ENCODE measurements at regions not wholly inside any gene's neighbourhood (a gene's known extent, or its start where the extent isn't known, plus 50 kb on each side); places are given as distances from the start of the nearest gene placed in this dataset.

- H3K27me3 ChIP-seq (ENCODE audit: low read depth, low read length): no peaks in the 10 kb centered on the region
- H3K27ac ChIP-seq (ENCODE audit: low read length): no peak overlapping the region
- no peaks in the 10 kb centered on the region for H3K4me1 ChIP-seq (ENCODE audit: control insufficient read depth in 1 of 2, insufficient read depth in 2 of 2, low read length in 2 of 2)
- no peak overlapping the region for H3K4me3 ChIP-seq (ENCODE audit: low read depth in 1 of 2, low read length in 2 of 2)
- peaks cover 0 to 3% of the 10 kb centered on the region in 2 donors for H3K9me3 ChIP-seq (ENCODE audit: control insufficient read depth in 1 of 2, low read length in 2 of 2)
- no peaks in the 10 kb centered on the region for H3K36me3 ChIP-seq (ENCODE audit: control insufficient read depth in 1 of 2, insufficient read depth in 2 of 2, low read length in 2 of 2)
Observed at GRCh38 chr2:189268763-189269162, 89.2 kb upstream of the COL5A2 start.

- no peaks in the 10 kb centered on the region for H3K9me3 ChIP-seq (ENCODE audit: control insufficient read depth in 1 of 2, low read length in 2 of 2)
- no peaks in the 10 kb centered on the region for H3K4me1 ChIP-seq (ENCODE audit: control insufficient read depth in 1 of 2, insufficient read depth in 2 of 2, low read length in 2 of 2)
- H3K4me3 ChIP-seq (ENCODE audit: low read depth in 1 of 2, low read length in 2 of 2): no peak overlapping the region
- no peaks in the 10 kb centered on the region for H3K36me3 ChIP-seq (ENCODE audit: control insufficient read depth in 1 of 2, insufficient read depth in 2 of 2, low read length in 2 of 2)
- H3K27ac ChIP-seq (ENCODE audit: low read length): no peak overlapping the region
- H3K27me3 ChIP-seq (ENCODE audit: low read depth, low read length): no peaks in the 10 kb centered on the region
Observed at GRCh38 chr2:189273734-189274133, 94.2 kb upstream of the COL5A2 start.

- H3K4me1 ChIP-seq (ENCODE audit: control insufficient read depth in 1 of 2, insufficient read depth in 2 of 2, low read length in 2 of 2): no peaks in the 10 kb centered on the region
- no peaks in the 10 kb centered on the region for H3K27me3 ChIP-seq (ENCODE audit: low read depth, low read length)
- no peak overlapping the region for H3K4me3 ChIP-seq (ENCODE audit: low read depth in 1 of 2, low read length in 2 of 2)
- no peak overlapping the region for H3K27ac ChIP-seq (ENCODE audit: low read length)
- no peaks in the 10 kb centered on the region for H3K36me3 ChIP-seq (ENCODE audit: control insufficient read depth in 1 of 2, insufficient read depth in 2 of 2, low read length in 2 of 2)
- no peaks in the 10 kb centered on the region for H3K9me3 ChIP-seq (ENCODE audit: control insufficient read depth in 1 of 2, low read length in 2 of 2)
Observed at GRCh38 chr2:189274361-189274760, 94.8 kb upstream of the COL5A2 start.

GRCh38 chr2:189276277-189276676, 96.7 kb upstream of the COL5A2 start:
- Histone ChIP-seq H3K4me1 (ENCODE audit: control insufficient read depth in 1 of 2, insufficient read depth in 2 of 2, low read length in 2 of 2) (peaks cover 0 to 3% of the 10 kb centered on the region in 2 donors), H3K27me3 (ENCODE audit: low read depth, low read length) (no peaks in the 10 kb centered on the region), H3K27ac (ENCODE audit: low read length) (no peak overlapping the region), H3K4me3 (ENCODE audit: low read depth in 1 of 2, low read length in 2 of 2) (no peak overlapping the region), H3K9me3 (ENCODE audit: control insufficient read depth in 1 of 2, low read length in 2 of 2) (no peaks in the 10 kb centered on the region), H3K36me3 (ENCODE audit: control insufficient read depth in 1 of 2, insufficient read depth in 2 of 2, low read length in 2 of 2) (no peaks in the 10 kb centered on the region)

- no peak overlapping the region for H3K27ac ChIP-seq (ENCODE audit: low read length)
- no peaks in the 10 kb centered on the region for H3K36me3 ChIP-seq (ENCODE audit: control insufficient read depth in 1 of 2, insufficient read depth in 2 of 2, low read length in 2 of 2)
- no peaks in the 10 kb centered on the region for H3K27me3 ChIP-seq (ENCODE audit: low read depth, low read length)
- H3K4me1 ChIP-seq (ENCODE audit: control insufficient read depth in 1 of 2, insufficient read depth in 2 of 2, low read length in 2 of 2): peaks cover 0 to 10% of the 10 kb centered on the region in 2 donors
- H3K4me3 ChIP-seq (ENCODE audit: low read depth in 1 of 2, low read length in 2 of 2): no peak overlapping the region
- no peaks in the 10 kb centered on the region for H3K9me3 ChIP-seq (ENCODE audit: control insufficient read depth in 1 of 2, low read length in 2 of 2)
Observed at GRCh38 chr2:189281201-189281600, 101.6 kb upstream of the COL5A2 start.

GRCh38 chr2:189285349-189285748, 105.8 kb upstream of the COL5A2 start:
- Histone ChIP-seq H3K9me3 (ENCODE audit: control insufficient read depth in 1 of 2, low read length in 2 of 2) (peaks cover 0 to 2% of the 10 kb centered on the region in 2 donors), H3K36me3 (ENCODE audit: control insufficient read depth in 1 of 2, insufficient read depth in 2 of 2, low read length in 2 of 2) (no peaks in the 10 kb centered on the region), H3K27me3 (ENCODE audit: low read depth, low read length) (no peaks in the 10 kb centered on the region), H3K4me1 (ENCODE audit: control insufficient read depth in 1 of 2, insufficient read depth in 2 of 2, low read length in 2 of 2) (peaks cover 0 to 13% of the 10 kb centered on the region in 2 donors), H3K4me3 (ENCODE audit: low read depth in 1 of 2, low read length in 2 of 2) (no peak overlapping the region), H3K27ac (ENCODE audit: low read length) (peak overlapping the region; percentile 69)

GRCh38 chr2:189285962-189286645, 106.5 kb upstream of the COL5A2 start:
- peaks cover 0 to 2% of the 10 kb centered on the region in 2 donors for H3K9me3 ChIP-seq (ENCODE audit: control insufficient read depth in 1 of 2, low read length in 2 of 2)
- H3K27me3 ChIP-seq (ENCODE audit: low read depth, low read length): no peaks in the 10 kb centered on the region
- H3K36me3 ChIP-seq (ENCODE audit: control insufficient read depth in 1 of 2, insufficient read depth in 2 of 2, low read length in 2 of 2): no peaks in the 10 kb centered on the region
- H3K4me3 ChIP-seq (ENCODE audit: low read depth in 1 of 2, low read length in 2 of 2): no peak overlapping the region
- peak overlapping the region; percentile 69 for H3K27ac ChIP-seq (ENCODE audit: low read length)
- peaks cover 0 to 11% of the 10 kb centered on the region in 2 donors for H3K4me1 ChIP-seq (ENCODE audit: control insufficient read depth in 1 of 2, insufficient read depth in 2 of 2, low read length in 2 of 2)

GRCh38 chr2:189287363-189287762, 107.8 kb upstream of the COL5A2 start:
- Histone ChIP-seq H3K4me3 (ENCODE audit: low read depth in 1 of 2, low read length in 2 of 2) (no peak overlapping the region), H3K27me3 (ENCODE audit: low read depth, low read length) (no peaks in the 10 kb centered on the region), H3K4me1 (ENCODE audit: control insufficient read depth in 1 of 2, insufficient read depth in 2 of 2, low read length in 2 of 2) (peaks cover 0 to 9% of the 10 kb centered on the region in 2 donors), H3K27ac (ENCODE audit: low read length) (no peak overlapping the region), H3K36me3 (ENCODE audit: control insufficient read depth in 1 of 2, insufficient read depth in 2 of 2, low read length in 2 of 2) (no peaks in the 10 kb centered on the region), H3K9me3 (ENCODE audit: control insufficient read depth in 1 of 2, low read length in 2 of 2) (peaks cover 0 to 2% of the 10 kb centered on the region in 2 donors)

GRCh38 chr2:189287982-189288521, 108.5 kb upstream of the COL5A2 start:
- Histone ChIP-seq H3K9me3 (ENCODE audit: control insufficient read depth in 1 of 2, low read length in 2 of 2) (peaks cover 0 to 2% of the 10 kb centered on the region in 2 donors), H3K27me3 (ENCODE audit: low read depth, low read length) (no peaks in the 10 kb centered on the region), H3K27ac (ENCODE audit: low read length) (no peak overlapping the region), H3K36me3 (ENCODE audit: control insufficient read depth in 1 of 2, insufficient read depth in 2 of 2, low read length in 2 of 2) (no peaks in the 10 kb centered on the region), H3K4me3 (ENCODE audit: low read depth in 1 of 2, low read length in 2 of 2) (no peak overlapping the region), H3K4me1 (ENCODE audit: control insufficient read depth in 1 of 2, insufficient read depth in 2 of 2, low read length in 2 of 2) (peaks cover 0 to 9% of the 10 kb centered on the region in 2 donors)

GRCh38 chr2:189291460-189291859, 111.9 kb upstream of the COL5A2 start:
- H3K36me3 ChIP-seq (ENCODE audit: control insufficient read depth in 1 of 2, insufficient read depth in 2 of 2, low read length in 2 of 2): no peaks in the 10 kb centered on the region
- H3K27ac ChIP-seq (ENCODE audit: low read length): no peak overlapping the region
- peaks cover 0 to 2% of the 10 kb centered on the region in 2 donors for H3K9me3 ChIP-seq (ENCODE audit: control insufficient read depth in 1 of 2, low read length in 2 of 2)
- no peaks in the 10 kb centered on the region for H3K27me3 ChIP-seq (ENCODE audit: low read depth, low read length)
- H3K4me1 ChIP-seq (ENCODE audit: control insufficient read depth in 1 of 2, insufficient read depth in 2 of 2, low read length in 2 of 2): peaks cover 0 to 3% of the 10 kb centered on the region in 2 donors
- H3K4me3 ChIP-seq (ENCODE audit: low read depth in 1 of 2, low read length in 2 of 2): no peak overlapping the region

- Histone ChIP-seq H3K4me1 (ENCODE audit: control insufficient read depth in 1 of 2, insufficient read depth in 2 of 2, low read length in 2 of 2) (no peaks in the 10 kb centered on the region), H3K4me3 (ENCODE audit: low read depth in 1 of 2, low read length in 2 of 2) (no peak overlapping the region), H3K27me3 (ENCODE audit: low read depth, low read length) (no peaks in the 10 kb centered on the region), H3K27ac (ENCODE audit: low read length) (no peak overlapping the region), H3K36me3 (ENCODE audit: control insufficient read depth in 1 of 2, insufficient read depth in 2 of 2, low read length in 2 of 2) (no peaks in the 10 kb centered on the region), H3K9me3 (ENCODE audit: control insufficient read depth in 1 of 2, low read length in 2 of 2) (peaks cover 0 to 2% of the 10 kb centered on the region in 2 donors)
Observed at GRCh38 chr2:189293164-189293563, 113.6 kb upstream of the COL5A2 start.

- Histone ChIP-seq H3K27ac (ENCODE audit: low read length) (no peak overlapping the region), H3K4me1 (ENCODE audit: control insufficient read depth in 1 of 2, insufficient read depth in 2 of 2, low read length in 2 of 2) (no peaks in the 10 kb centered on the region), H3K27me3 (ENCODE audit: low read depth, low read length) (no peaks in the 10 kb centered on the region), H3K36me3 (ENCODE audit: control insufficient read depth in 1 of 2, insufficient read depth in 2 of 2, low read length in 2 of 2) (no peaks in the 10 kb centered on the region), H3K4me3 (ENCODE audit: low read depth in 1 of 2, low read length in 2 of 2) (no peak overlapping the region), H3K9me3 (ENCODE audit: control insufficient read depth in 1 of 2, low read length in 2 of 2) (no peaks in the 10 kb centered on the region)
Observed at GRCh38 chr2:189297446-189297845, 117.9 kb upstream of the COL5A2 start.
